ENCODE measurements at regions not wholly inside any gene's neighbourhood (a gene's known extent, or its start where the extent isn't known, plus 50 kb on each side); places are given as distances from the start of the nearest gene placed in this dataset.

GRCh38 chr4:111985426-111985825, 159.8 kb upstream of the FAM241A start (continued):
- TF ChIP-seq USF1 (IDR thresholded peaks at IDR 0.05; ENCODE audit: borderline replicate concordance, extremely low read length, insufficient read depth, low read depth, low read length) = no peak

GRCh38 chr4:111986095-111986494, 159.2 kb upstream of the FAM241A start:
- H3K36me3 ChIP-seq (ENCODE audit: control insufficient read depth in 2 of 2, insufficient read depth in 2 of 2, low read length in 1 of 2) = no peaks in the 10 kb centered on the region
- ChIA-PET POLR2A (interaction anchor here (1.5 kb wide), 1 partner anchor 25 kb away, joined by 4 read pairs; no protein-coding TSS in a partner anchor), RAD21 (ENCODE audit: unreplicated experiment) (no interaction called here), SMC1A (ENCODE audit: uncharacterized antibody, unreplicated experiment) (interaction anchor here (0.8 to 1.5 kb wide), 3 partner anchors 8 to 44 kb away, joined by 3 to 6 read pairs (median 6); no protein-coding TSS in a partner anchor), CTCF (interaction anchor here (1.0 to 1.1 kb wide), 2 partner anchors 13 to 46 kb away, joined by 3 read pairs; no protein-coding TSS in a partner anchor)
- no peak overlapping the region for H3K27ac ChIP-seq (ENCODE audit: control insufficient read depth, insufficient read depth)
- DNase-seq (ENCODE audit: low read depth, low spot score) = no peak
- WGBS (ENCODE audit: insufficient coverage, insufficient replicate concordance, low lambda C conversion rate, missing lambda C conversion rate) = 20% methylated on average over 4 of the region's 4 CpGs
- intact Hi-C loops (cut with micrococcal nuclease; ENCODE audit: unreplicated experiment) (no loop called here), in situ Hi-C loops (cut with MboI) (no loop called here)
- H3K4me3 ChIP-seq = no peak overlapping the region
- H3K27me3 ChIP-seq (replicated peaks in 1 of 2; ENCODE audit: control insufficient read depth in 2 of 2, insufficient read depth in 2 of 2, low read length in 1 of 2) = no peaks in the 10 kb centered on the region
- ATAC-seq = no peak
- TF ChIP-seq SREBF1 (IDR thresholded peaks at IDR 0.05; ENCODE audit: low read length) (no peak), NFXL1 (IDR thresholded peaks at IDR 0.05; ENCODE audit: borderline replicate concordance) (no peak), ZNF274 (IDR thresholded peaks at IDR 0.05; ENCODE audit: insufficient read depth, insufficient read length) (no peak), MEF2B (IDR thresholded peaks at IDR 0.05; ENCODE audit: partially characterized antibody, poor library complexity, severe bottlenecking) (no peak), POLR2AphosphoS5 (IDR thresholded peaks at IDR 0.05; ENCODE audit: low read length) (no peak)
- no peaks in the 10 kb centered on the region for H3K9me3 ChIP-seq (replicated peaks; ENCODE audit: control insufficient read depth, insufficient read depth, low read length)
- H3K4me2 ChIP-seq (ENCODE audit: control insufficient read depth, insufficient read depth) = no peak overlapping the region
- BruUV-seq (replicated peaks) = no TSS peak
- H3K79me2 ChIP-seq (ENCODE audit: control insufficient read depth, insufficient read depth, low read length) = no peaks in the 10 kb centered on the region
- no peak for FAIRE-seq
- no peak overlapping the region for H2AFZ ChIP-seq (ENCODE audit: control insufficient read depth, low read depth, low read length)
- no peaks in the 10 kb centered on the region for H4K20me1 ChIP-seq (ENCODE audit: control insufficient read depth, insufficient read depth)
- H3K9ac ChIP-seq (ENCODE audit: control insufficient read depth, insufficient read depth, low read length) = no peak overlapping the region
- H3K4me1 ChIP-seq (ENCODE audit: control insufficient read depth, insufficient read depth, low read length) = peaks cover 3% of the 10 kb centered on the region
